H1 (cell line): ENCODE measurements at regions not wholly inside any gene's neighbourhood (a gene's known extent, or its start where the extent isn't known, plus 50 kb on each side); places are given as distances from the start of the nearest gene placed in this dataset.

Source experiments
- CTCF ChIA-PET: fragments of 300-600 bp; sonication (Branson Sonifier 250); formaldehyde crosslinking; loops from one replicate; lab custom pipeline; 2021; ENCODE audit not compliant: partially characterized antibody; lab: Charles Lee
- POLR2A ChIA-PET: fragments of 300-600 bp; sonication (Branson Sonifier 250); formaldehyde crosslinking; loops from one replicate; lab custom pipeline; 2021; ENCODE audit warnings: inconsistent platforms; ENCODE audit not compliant: partially characterized antibody; lab: Charles Lee
- DNase-seq, 2 experiments: peaks; one replicate each; pipeline versions ENCODE4 v3.0.0 to v3.0.0-alpha.2; 2010 to 2022; ENCODE audit warnings: low spot score in 2 of 2, low read depth in 1 of 2, mixed read lengths in 1 of 2
- FAIRE-seq: peaks from 2 replicates; lab custom pipeline; 2011; peaks lifted over from hg19 to GRCh38; lab: Jason Lieb, UNC
- H2AFZ ChIP-seq: 2 replicates; pipeline ENCODE4 v1.8.1; 2012; ENCODE audit warnings: low read length, inconsistent platforms
- H2AK5ac ChIP-seq: 2 replicates; pipeline ENCODE4 v1.6.1; 2013; ENCODE audit warnings: low read depth, low read length
- H2BK120ac ChIP-seq: replicated peaks from 2 replicates; pipeline ENCODE3; 2013; ENCODE audit warnings: low read depth, low read length, inconsistent platforms
- H2BK12ac ChIP-seq: 2 replicates; pipeline ENCODE4 v1.6.1; 2013; ENCODE audit warnings: low read depth, low read length
- H2BK15ac ChIP-seq: 2 replicates; pipeline ENCODE4 v1.6.1; 2013; ENCODE audit warnings: low read length
- H2BK20ac ChIP-seq: 2 replicates; pipeline ENCODE4 v1.6.1; 2013; ENCODE audit warnings: low read length
- H2BK5ac ChIP-seq: 2 replicates; pipeline ENCODE4 v1.6.1; 2013; ENCODE audit warnings: low read depth, low read length
- H3K14ac ChIP-seq: 2 replicates; pipeline ENCODE4 v1.6.1; 2013; ENCODE audit warnings: inconsistent platforms; ENCODE audit not compliant: insufficient read length
- H3K18ac ChIP-seq: 2 replicates; pipeline ENCODE4 v1.6.1; 2013; ENCODE audit warnings: low read length; ENCODE audit errors: extremely low read depth
- H3K23ac ChIP-seq: 2 replicates; pipeline ENCODE4 v1.6.1; 2013; ENCODE audit warnings: inconsistent platforms; ENCODE audit not compliant: insufficient read length
- H3K23me2 ChIP-seq: 2 replicates; pipeline ENCODE4 v1.6.1; 2013; ENCODE audit warnings: low read depth, low read length
- H3K27ac ChIP-seq: 2 replicates; pipeline ENCODE4 v1.6.1; 2011; ENCODE audit warnings: low read depth, low read length, inconsistent platforms
- H3K27me3 ChIP-seq, 4 experiments: replicated peaks in 1 of 4; 1 replicate in 1 of 4; 2 replicates in 3 of 4; pipeline versions ENCODE4 v1.6.1 to v1.8.1; 2011 to 2013; ENCODE audit warnings: low read length in 3 of 4, mild to moderate bottlenecking in 3 of 4, inconsistent platforms in 2 of 4, mixed read lengths in 2 of 4, moderate library complexity in 1 of 4; ENCODE audit not compliant: control insufficient read depth in 3 of 4, insufficient read depth in 3 of 4; ENCODE audit errors: extremely low read depth in 1 of 4
- H3K36me3 ChIP-seq, 4 experiments: 2 replicates each; pipeline versions ENCODE4 v1.6.1 to v1.8.1; 2011 to 2013; ENCODE audit warnings: mild to moderate bottlenecking in 4 of 4, low read length in 3 of 4, moderate library complexity in 2 of 4, control low read depth in 1 of 4, inconsistent platforms in 1 of 4; ENCODE audit not compliant: insufficient read depth in 4 of 4, control insufficient read depth in 2 of 4
- H3K4ac ChIP-seq: replicated peaks from 2 replicates; pipeline ENCODE3; 2013; ENCODE audit warnings: low read length, low read depth, mixed read lengths, inconsistent platforms; ENCODE audit not compliant: insufficient read length
- H3K4me1 ChIP-seq, 4 experiments: replicated peaks in 1 of 4; 1 replicate in 1 of 4; 2 replicates in 3 of 4; pipeline versions ENCODE4 v1.6.1 to v1.8.1; 2011 to 2013; ENCODE audit warnings: low read length in 3 of 4, inconsistent platforms in 2 of 4, mixed read lengths in 1 of 4; ENCODE audit not compliant: insufficient read depth in 4 of 4, control insufficient read depth in 3 of 4
- H3K4me2 ChIP-seq, 2 experiments: 2 replicates each; pipeline versions ENCODE4 v1.6.1 to v1.8.1; 2011 to 2013; ENCODE audit warnings: low read depth in 2 of 2, low read length in 2 of 2, control low read depth in 1 of 2, inconsistent platforms in 1 of 2, mild to moderate bottlenecking in 1 of 2; ENCODE audit not compliant: insufficient read depth in 1 of 2
- H3K4me3 ChIP-seq, 4 experiments: fragments of 200-600, 300-600 bp in 1 of 4; sonication (generic), shearing (Covaris generic), sonication (Bioruptor Twin) in 1 of 4; 2 replicates each; pipeline versions ENCODE4 v1.5.1 to v1.8.1; 2011 to 2016; ENCODE audit warnings: low read length in 4 of 4, low read depth in 3 of 4, control low read depth in 2 of 4, inconsistent platforms in 2 of 4, mild to moderate bottlenecking in 2 of 4, mixed read lengths in 1 of 4, moderate library complexity in 1 of 4; ENCODE audit not compliant: insufficient read depth in 2 of 4; ENCODE audit errors: extremely low read depth in 1 of 4
- H3K56ac ChIP-seq: replicated peaks from 2 replicates; pipeline ENCODE3; 2013; ENCODE audit warnings: low read depth, mild to moderate bottlenecking, mixed read lengths, low read length, inconsistent platforms; ENCODE audit not compliant: insufficient read length
- H3K79me1 ChIP-seq: 2 replicates; pipeline ENCODE4 v1.6.1; 2013; ENCODE audit warnings: low read depth, low read length, control low read depth
- H3K79me2 ChIP-seq, 2 experiments: 2 replicates each; pipeline versions ENCODE4 v1.6.1 to v1.8.1; 2012 to 2013; ENCODE audit warnings: low read length in 2 of 2, mild to moderate bottlenecking in 2 of 2, inconsistent platforms in 1 of 2; ENCODE audit not compliant: insufficient read depth in 2 of 2, control insufficient read depth in 1 of 2
- H3K9ac ChIP-seq, 4 experiments: replicated peaks in 1 of 4; 1 replicate in 1 of 4; 2 replicates in 3 of 4; pipeline versions ENCODE4 v1.6.1 to v1.8.1; 2011 to 2013; ENCODE audit warnings: low read depth in 3 of 4, low read length in 3 of 4, control low read depth in 2 of 4, mild to moderate bottlenecking in 2 of 4, moderate library complexity in 2 of 4, inconsistent platforms in 1 of 4; ENCODE audit errors: extremely low read depth in 1 of 4
- H3K9me3 ChIP-seq, 2 experiments: 2 replicates each; pipeline versions ENCODE4 v1.6.1 to v1.8.1; 2012 to 2013; ENCODE audit warnings: mild to moderate bottlenecking in 2 of 2, moderate library complexity in 2 of 2, control low read depth in 1 of 2, inconsistent platforms in 1 of 2, low read depth in 1 of 2, low read length in 1 of 2, mixed read lengths in 1 of 2; ENCODE audit not compliant: insufficient read depth in 2 of 2
- H4K20me1 ChIP-seq, 2 experiments: replicated peaks in 1 of 2; 2 replicates each; pipeline versions ENCODE3 to v1.8.1; 2011 to 2013; ENCODE audit warnings: inconsistent platforms in 2 of 2, low read length in 2 of 2, mild to moderate bottlenecking in 1 of 2; ENCODE audit not compliant: insufficient read depth in 2 of 2, control insufficient read depth in 1 of 2
- H4K5ac ChIP-seq: 2 replicates; pipeline ENCODE4 v1.6.1; 2013; ENCODE audit warnings: low read length, low read depth, mixed read lengths, inconsistent platforms; ENCODE audit not compliant: insufficient read length
- H4K8ac ChIP-seq: 2 replicates; pipeline ENCODE4 v1.8.0; 2013; ENCODE audit warnings: mild to moderate bottlenecking, moderate library complexity, low read length, inconsistent platforms; ENCODE audit not compliant: insufficient read depth; ENCODE audit errors: extremely low read depth
- H4K91ac ChIP-seq: replicated peaks from 2 replicates; pipeline ENCODE3; 2013; ENCODE audit warnings: low read length, mixed read lengths, inconsistent platforms; ENCODE audit not compliant: insufficient read length
- RFX5 ChIP-seq: IDR thresholded peaks from 2 replicates; pipeline ENCODE4 v1.6.1; 2011; ENCODE audit warnings: low read depth, low read length, improper control_type of control experiment, borderline replicate concordance
- WGBS, 2 experiments: shearing (Covaris generic) in 1 of 2; methylation state at CpG; one replicate each; pipeline versions ENCODE4 v1.1.6 to v1.1.7; 2013 to 2015; ENCODE audit warnings: low lambda C conversion rate in 2 of 2, mixed read lengths in 2 of 2, inconsistent platforms in 1 of 2, low coverage in 1 of 2, missing lambda C conversion rate in 1 of 2; ENCODE audit not compliant: insufficient replicate concordance in 2 of 2, insufficient coverage in 1 of 2, insufficient read length in 1 of 2; ENCODE audit errors: extremely low coverage in 1 of 2, missing lambda C conversion rate in 1 of 2; 5-methylcytosine and 5-hydroxymethylcytosine counted together

DNA sequence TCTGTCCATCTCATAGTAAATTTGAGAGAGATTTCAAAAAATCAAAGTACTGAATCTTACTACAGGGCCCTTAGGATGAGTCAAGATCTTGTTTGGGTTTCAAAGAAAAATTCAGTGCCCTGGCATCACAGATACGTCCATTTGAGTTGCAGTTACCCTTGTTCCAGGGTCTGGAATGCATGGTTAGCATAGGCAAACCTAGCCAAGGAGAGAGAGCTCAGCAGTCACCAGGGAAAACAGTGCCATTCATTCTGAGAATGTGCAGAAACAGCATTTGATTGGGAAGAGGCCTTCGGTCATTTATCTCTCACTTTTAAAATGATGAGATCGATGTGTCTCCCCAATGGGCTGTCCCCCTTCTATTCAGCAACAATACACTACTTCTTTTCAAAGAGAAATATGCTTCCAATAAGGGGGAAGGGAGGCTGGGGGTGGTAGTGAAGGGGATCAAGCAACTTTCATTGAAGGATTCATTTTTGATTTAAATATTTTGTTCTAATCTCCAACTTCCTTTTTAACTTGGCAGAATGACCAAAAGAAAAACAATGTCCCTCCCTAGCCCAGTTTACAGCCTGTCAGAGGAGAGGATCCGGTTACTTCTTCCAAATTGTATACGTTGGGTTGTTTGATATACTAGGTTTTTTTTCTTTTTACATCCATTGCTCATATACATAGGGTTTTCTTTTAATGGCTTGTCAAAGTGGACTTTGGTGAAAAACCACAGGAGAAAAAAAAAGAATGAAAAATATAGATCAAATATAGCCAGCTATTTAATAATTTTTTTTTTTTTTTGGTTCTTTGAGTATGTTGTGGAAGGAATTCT is 491.1 kb downstream of the CCDC171 start:
- H3K23me2 ChIP-seq, result no peaks in the 10 kb centered on the region
- no peak overlapping the region for H4K91ac ChIP-seq
- H3K9ac ChIP-seq, result no peak overlapping the region
- FAIRE-seq (no peak), DNase-seq (no peak)
- no peak overlapping the region for H3K4ac ChIP-seq
- no peaks in the 10 kb centered on the region for H3K36me3 ChIP-seq
- ChIA-PET POLR2A (no interaction called here), CTCF (interaction anchor here (0.7 kb wide), 1 partner anchor 359 kb away, joined by 3 read pairs; no protein-coding TSS in a partner anchor)
- peaks cover 0 to 1% (median 0%) of the 10 kb centered on the region in 4 experiments; a peak in 1 of 7 replicates for H3K27me3 ChIP-seq
- H2BK12ac ChIP-seq, result no peak overlapping the region
- H3K79me1 ChIP-seq, result no peaks in the 10 kb centered on the region
- H2AFZ ChIP-seq, result no peak overlapping the region
- H2BK20ac ChIP-seq, result no peak overlapping the region
- no peak overlapping the region for H3K27ac ChIP-seq
- H4K8ac ChIP-seq, result no peak overlapping the region
- H3K23ac ChIP-seq, result no peak overlapping the region
- no peak overlapping the region for H3K4me3 ChIP-seq
- no peak overlapping the region for H4K5ac ChIP-seq
- H2BK5ac ChIP-seq, result no peak overlapping the region
- H3K56ac ChIP-seq, result no peak overlapping the region
- H3K79me2 ChIP-seq, result no peaks in the 10 kb centered on the region
- H3K4me1 ChIP-seq, result peaks cover 4 to 15% (median 11%) of the 10 kb centered on the region in 4 experiments; a peak in 6 of 7 replicates
- 85% methylated on average over 5 of the region's 5 CpGs; no CpG with 5 or more reads in 1 of the 2 experiments for WGBS, 2 experiments
- H2BK120ac ChIP-seq, result no peak overlapping the region
- H2AK5ac ChIP-seq, result no peak overlapping the region
- H4K20me1 ChIP-seq, result no peaks in the 10 kb centered on the region
- H3K18ac ChIP-seq, result no peak overlapping the region
- no peak overlapping the region for H2BK15ac ChIP-seq
- H3K4me2 ChIP-seq, result no peak overlapping the region
- no peak overlapping the region for H3K14ac ChIP-seq
- no peaks in the 10 kb centered on the region for H3K9me3 ChIP-seq
- TF ChIP-seq RFX5, result no peak
